ENCODE measurements at regions not wholly inside any gene's neighbourhood (a gene's known extent, or its start where the extent isn't known, plus 50 kb on each side); places are given as distances from the start of the nearest gene placed in this dataset.

GRCh38 chr9:28774433-28775235 is 1201.4 kb upstream of the C9orf72 start:
- no peak overlapping the region for H3K4me3 ChIP-seq
- H3K36me3 ChIP-seq = no peaks in the 10 kb centered on the region
- no peaks in the 10 kb centered on the region for H3K4me1 ChIP-seq
- no peak overlapping the region for H3K27ac ChIP-seq (replicated peaks)
- no peak for DNase-seq
- no peaks in the 10 kb centered on the region for H3K27me3 ChIP-seq (ENCODE audit: low read depth)
- TF ChIP-seq CTCF (IDR thresholded peaks at IDR 0.05; ENCODE audit: borderline replicate concordance) = peak; percentile 47
- H3K9me3 ChIP-seq (replicated peaks) = no peaks in the 10 kb centered on the region
- intact Hi-C loops (cut with micrococcal nuclease) = no loop called here

DNA sequence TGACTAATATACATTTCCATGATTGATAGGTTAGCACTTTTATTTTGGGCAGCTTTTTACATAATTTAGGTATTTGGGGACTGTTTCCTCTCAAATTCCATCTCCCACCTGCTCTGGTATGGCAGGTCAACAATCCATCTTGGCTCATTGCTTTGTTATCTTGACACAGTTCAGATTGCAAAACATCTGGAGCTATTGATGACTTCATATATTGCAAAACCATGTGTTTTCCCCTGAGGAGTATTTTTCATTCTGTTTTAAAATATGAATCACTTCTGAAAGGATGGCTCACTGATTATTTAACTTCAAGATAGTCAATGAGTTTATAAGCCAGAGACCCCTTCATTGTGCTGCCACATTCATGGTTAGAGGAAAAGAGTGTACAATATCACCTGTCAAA is 1206.0 kb upstream of the C9orf72 start:
- Histone ChIP-seq H3K9me3 (replicated peaks) (no peaks in the 10 kb centered on the region), H3K4me1 (no peaks in the 10 kb centered on the region), H3K36me3 (no peaks in the 10 kb centered on the region), H3K27ac (replicated peaks) (no peak overlapping the region), H3K4me3 (no peak overlapping the region), H3K27me3 (ENCODE audit: low read depth) (no peaks in the 10 kb centered on the region)
- no peak for DNase-seq
- no peak for TF ChIP-seq CTCF (IDR thresholded peaks at IDR 0.05; ENCODE audit: borderline replicate concordance)
- intact Hi-C loops (cut with micrococcal nuclease) = no loop called here

DNA sequence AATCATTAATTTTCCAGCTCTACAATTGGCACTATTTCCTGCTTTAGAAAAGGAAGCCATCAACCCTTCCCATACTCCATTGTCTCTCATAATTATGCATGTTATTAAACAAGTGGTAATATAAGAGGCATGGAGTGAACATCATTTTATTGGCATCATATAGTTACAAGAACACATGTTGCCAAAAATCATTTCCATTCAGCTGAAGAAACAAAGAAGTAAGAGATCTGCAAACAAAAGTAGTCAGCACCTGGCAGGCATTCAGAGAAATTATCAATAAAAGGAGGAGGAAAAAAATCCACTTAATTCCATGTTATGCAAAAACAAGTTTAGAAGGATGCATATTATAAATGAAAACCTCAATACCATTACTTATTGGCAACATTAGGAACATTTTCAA is 1208.2 kb upstream of the C9orf72 start:
- no peak overlapping the region for H3K27ac ChIP-seq (replicated peaks)
- H3K27me3 ChIP-seq (ENCODE audit: low read depth) = no peaks in the 10 kb centered on the region
- intact Hi-C loops (cut with micrococcal nuclease) = no loop called here
- H3K9me3 ChIP-seq (replicated peaks) = no peaks in the 10 kb centered on the region
- H3K36me3 ChIP-seq = no peaks in the 10 kb centered on the region
- no peak for TF ChIP-seq CTCF (IDR thresholded peaks at IDR 0.05; ENCODE audit: borderline replicate concordance)
- H3K4me1 ChIP-seq = no peaks in the 10 kb centered on the region
- H3K4me3 ChIP-seq = no peak overlapping the region
- DNase-seq = no peak

DNA sequence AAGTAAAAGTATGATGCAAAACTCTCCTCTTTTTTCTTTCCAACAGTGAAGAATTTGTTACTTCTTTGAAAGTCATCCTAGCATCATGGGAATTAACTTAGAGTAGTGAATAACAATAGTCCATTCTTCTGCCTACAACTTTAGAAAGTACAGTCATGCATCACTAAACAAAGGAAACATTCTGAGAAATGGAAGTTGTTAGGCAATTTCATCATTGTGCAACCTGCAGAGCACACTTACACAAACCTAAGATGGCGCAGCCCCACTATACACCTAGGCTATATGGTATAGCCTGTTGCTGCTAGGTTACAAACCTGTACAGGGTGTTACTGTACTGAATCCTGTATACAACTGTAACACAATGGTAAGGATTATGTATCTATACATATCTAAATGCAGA is 1209.3 kb upstream of the C9orf72 start:
- no peak overlapping the region for H3K4me3 ChIP-seq
- H3K9me3 ChIP-seq (replicated peaks) = no peaks in the 10 kb centered on the region
- TF ChIP-seq CTCF (IDR thresholded peaks at IDR 0.05; ENCODE audit: borderline replicate concordance) = no peak
- no peak for DNase-seq
- H3K27ac ChIP-seq (replicated peaks) = no peak overlapping the region
- no peaks in the 10 kb centered on the region for H3K4me1 ChIP-seq
- H3K27me3 ChIP-seq (ENCODE audit: low read depth) = no peaks in the 10 kb centered on the region
- no peaks in the 10 kb centered on the region for H3K36me3 ChIP-seq
- intact Hi-C loops (cut with micrococcal nuclease) = no loop called here

GRCh38 chr9:28792716-28793115 is 1219.4 kb upstream of the C9orf72 start:
- H3K27me3 ChIP-seq (ENCODE audit: low read depth) = no peaks in the 10 kb centered on the region
- TF ChIP-seq CTCF (IDR thresholded peaks at IDR 0.05; ENCODE audit: borderline replicate concordance) = no peak
- intact Hi-C loops (cut with micrococcal nuclease) = no loop called here
- H3K27ac ChIP-seq (replicated peaks) = no peak overlapping the region
- H3K9me3 ChIP-seq (replicated peaks) = no peaks in the 10 kb centered on the region
- H3K4me3 ChIP-seq = no peak overlapping the region
- H3K36me3 ChIP-seq = no peaks in the 10 kb centered on the region
- no peak for DNase-seq
- H3K4me1 ChIP-seq = no peaks in the 10 kb centered on the region

Data from left ventricle myocardium inferior (tissue), 1 donor.